LNCAP (cell line): ENCODE measurements at regions not wholly inside any gene's neighbourhood (a gene's known extent, or its start where the extent isn't known, plus 50 kb on each side); places are given as distances from the start of the nearest gene placed in this dataset.

Experiments
- CTCF ChIP-seq: fragments of 450-650 bp; IDR thresholded peaks from 2 replicates; pipeline ENCODE4 v1.5.1; 2017; ENCODE audit warnings: mild to moderate bottlenecking

- no peak for TF ChIP-seq CTCF
These were observed 373.1 kb upstream of the SYT4 start for GRCh38 chr18:43650426-43650825.

- no peak for TF ChIP-seq CTCF
These were observed 373.8 kb upstream of the SYT4 start for GRCh38 chr18:43651057-43651456.

- TF ChIP-seq CTCF = no peak
These were observed 379.3 kb upstream of the SYT4 start for GRCh38 chr18:43656547-43656946.

- peak; percentile 70 for TF ChIP-seq CTCF
These were observed 384.3 kb upstream of the SYT4 start for GRCh38 chr18:43661570-43661969.

GRCh38 chr18:43662657-43663056 lies 385.4 kb upstream of the SYT4 start:
- no peak for TF ChIP-seq CTCF

GRCh38 chr18:43663159-43663558 lies 385.9 kb upstream of the SYT4 start:
- TF ChIP-seq CTCF = no peak

- TF ChIP-seq CTCF = no peak
These were observed 387.3 kb upstream of the SYT4 start for GRCh38 chr18:43664487-43665008.

GRCh38 chr18:43665105-43665788 lies 388.0 kb upstream of the SYT4 start:
- TF ChIP-seq CTCF = no peak
